Ramos (cell line): ENCODE measurements at regions not wholly inside any gene's neighbourhood (a gene's known extent, or its start where the extent isn't known, plus 50 kb on each side); places are given as distances from the start of the nearest gene placed in this dataset.

Source experiments
- in situ Hi-C: fragments of 300-500 bp; cut with MboI; formaldehyde crosslinking; loops from one replicate; pipeline ENCODE4 v1.14.3; 2022; ENCODE audit warnings: low sequenced_read_pairs; ENCODE audit not compliant: unreplicated experiment

- in situ Hi-C loops, result no loop called here
These were observed 723.3 kb upstream of the MAP3K7 start for GRCh38 chr6:91310178-91310577.

- in situ Hi-C loops, result no loop called here
These were observed 718.9 kb upstream of the MAP3K7 start for GRCh38 chr6:91305755-91306154.

- in situ Hi-C loops, result no loop called here
These were observed 717.6 kb upstream of the MAP3K7 start for GRCh38 chr6:91304521-91304920.

GRCh38 chr6:91303326-91303725 is 716.5 kb upstream of the MAP3K7 start:
- in situ Hi-C loops, result no loop called here

GRCh38 chr6:91299544-91300491 is 712.9 kb upstream of the MAP3K7 start:
- in situ Hi-C loops, result no loop called here

GRCh38 chr6:91298543-91299145 is 711.8 kb upstream of the MAP3K7 start:
- in situ Hi-C loops, result no loop called here

GRCh38 chr6:91293395-91293794 is 706.5 kb upstream of the MAP3K7 start:
- in situ Hi-C loops, result no loop called here

GRCh38 chr6:91291071-91291470 is 704.2 kb upstream of the MAP3K7 start:
- in situ Hi-C loops, result no loop called here

- in situ Hi-C loops, result no loop called here
These were observed 701.9 kb upstream of the MAP3K7 start for GRCh38 chr6:91288741-91289140.

- in situ Hi-C loops, result no loop called here
These were observed 695.0 kb upstream of the MAP3K7 start for GRCh38 chr6:91281901-91282300.

- in situ Hi-C loops, result no loop called here
These were observed 693.6 kb upstream of the MAP3K7 start for GRCh38 chr6:91280494-91280830.

GRCh38 chr6:91279740-91280493 is 693.0 kb upstream of the MAP3K7 start:
- in situ Hi-C loops, result no loop called here

- in situ Hi-C loops, result no loop called here
These were observed 691.5 kb upstream of the MAP3K7 start for GRCh38 chr6:91278416-91278815.

- in situ Hi-C loops, result no loop called here
These were observed 689.4 kb upstream of the MAP3K7 start for GRCh38 chr6:91276315-91276714.

- in situ Hi-C loops, result no loop called here
These were observed 686.9 kb upstream of the MAP3K7 start for GRCh38 chr6:91273729-91274128.

GRCh38 chr6:91271807-91272206 is 684.9 kb upstream of the MAP3K7 start:
- in situ Hi-C loops, result no loop called here

GRCh38 chr6:91268941-91269340 is 682.1 kb upstream of the MAP3K7 start:
- in situ Hi-C loops, result no loop called here

GRCh38 chr6:91267246-91267645 is 680.4 kb upstream of the MAP3K7 start:
- in situ Hi-C loops, result no loop called here

- in situ Hi-C loops, result no loop called here
These were observed 679.3 kb upstream of the MAP3K7 start for GRCh38 chr6:91266156-91266555.

- in situ Hi-C loops, result no loop called here
These were observed 656.6 kb upstream of the MAP3K7 start for GRCh38 chr6:91243436-91243835.

- in situ Hi-C loops, result no loop called here
These were observed 655.7 kb upstream of the MAP3K7 start for GRCh38 chr6:91242614-91242949.
